OCI-LY3 (cell line): ENCODE measurements at regions not wholly inside any gene's neighbourhood (a gene's known extent, or its start where the extent isn't known, plus 50 kb on each side); places are given as distances from the start of the nearest gene placed in this dataset.

Experiments used
- CTCF ChIP-seq: fragments of 200-600, 300-600 bp; sonication (generic); IDR thresholded peaks from 2 replicates; pipeline ENCODE4 v1.5.1; 2014; ENCODE audit warnings: antibody characterized with exemption, low read length, low read depth
- EZH2phosphoT487 ChIP-seq: fragments of 200-600 bp; shearing (Covaris generic); IDR thresholded peaks from 2 replicates; pipeline ENCODE4 v1.6.1; 2018; ENCODE audit warnings: antibody characterized with exemption, mixed run types, low read depth

- TF ChIP-seq CTCF (no peak), EZH2phosphoT487 (no peak)
Measured at GRCh38 chr12:105598031-105598430, 267.5 kb downstream of the C12orf75 start.
